ENCODE measurements at regions not wholly inside any gene's neighbourhood (a gene's known extent, or its start where the extent isn't known, plus 50 kb on each side); places are given as distances from the start of the nearest gene placed in this dataset.

DNA sequence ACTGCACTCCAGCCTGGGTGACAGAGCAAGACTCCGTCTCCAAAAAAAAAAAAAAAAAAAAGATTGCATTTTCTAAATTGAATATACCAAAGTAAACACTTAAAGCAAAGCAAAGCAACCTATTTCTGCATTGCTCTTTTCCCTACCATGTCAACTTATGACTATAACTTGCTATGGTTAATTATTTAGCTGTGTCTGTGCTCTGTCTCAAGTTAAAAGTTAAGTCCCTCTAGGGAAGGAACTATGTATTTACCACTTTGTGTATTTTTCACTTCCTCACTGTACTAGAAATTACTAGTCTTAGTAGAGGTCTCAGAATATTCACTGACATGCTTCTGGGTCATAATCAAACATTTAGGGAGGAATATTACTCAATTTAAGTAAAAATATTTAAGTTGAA, 711.7 kb upstream of the SOX9 start:
- Histone ChIP-seq H3K36me3 (ENCODE audit: control insufficient read depth, insufficient read depth, low read length) (no peaks in the 10 kb centered on the region), H3K27ac (ENCODE audit: low read length) (no peak overlapping the region), H3K4me3 (ENCODE audit: low read depth in 2 of 2, low read length in 2 of 2) (no peak overlapping the region), H3K27me3 (ENCODE audit: control insufficient read depth, insufficient read depth, low read length) (no peaks in the 10 kb centered on the region), H3K4me1 (ENCODE audit: control insufficient read depth, insufficient read depth, low read length) (no peaks in the 10 kb centered on the region), H3K9me3 (ENCODE audit: control insufficient read depth, insufficient read depth, low read depth, low read length) (no peaks in the 10 kb centered on the region)
- ChIA-PET CTCF (no interaction called here), POLR2A (no interaction called here)
- intact Hi-C loops (cut with micrococcal nuclease; ENCODE audit: unreplicated experiment): no loop called here
- DNase-seq (ENCODE audit: low read depth, low spot score) (no peak), ATAC-seq (no peak)
- in situ Hi-C loops (cut with HindIII; ENCODE audit: low pct_unique_long_range_greater_than_20kb, low sequenced_read_pairs): no loop called here
- TF ChIP-seq, protein P1, sequence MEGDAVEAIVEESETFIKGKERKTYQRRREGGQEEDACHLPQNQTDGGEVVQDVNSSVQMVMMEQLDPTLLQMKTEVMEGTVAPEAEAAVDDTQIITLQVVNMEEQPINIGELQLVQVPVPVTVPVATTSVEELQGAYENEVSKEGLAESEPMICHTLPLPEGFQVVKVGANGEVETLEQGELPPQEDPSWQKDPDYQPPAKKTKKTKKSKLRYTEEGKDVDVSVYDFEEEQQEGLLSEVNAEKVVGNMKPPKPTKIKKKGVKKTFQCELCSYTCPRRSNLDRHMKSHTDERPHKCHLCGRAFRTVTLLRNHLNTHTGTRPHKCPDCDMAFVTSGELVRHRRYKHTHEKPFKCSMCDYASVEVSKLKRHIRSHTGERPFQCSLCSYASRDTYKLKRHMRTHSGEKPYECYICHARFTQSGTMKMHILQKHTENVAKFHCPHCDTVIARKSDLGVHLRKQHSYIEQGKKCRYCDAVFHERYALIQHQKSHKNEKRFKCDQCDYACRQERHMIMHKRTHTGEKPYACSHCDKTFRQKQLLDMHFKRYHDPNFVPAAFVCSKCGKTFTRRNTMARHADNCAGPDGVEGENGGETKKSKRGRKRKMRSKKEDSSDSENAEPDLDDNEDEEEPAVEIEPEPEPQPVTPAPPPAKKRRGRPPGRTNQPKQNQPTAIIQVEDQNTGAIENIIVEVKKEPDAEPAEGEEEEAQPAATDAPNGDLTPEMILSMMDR (IDR thresholded peaks at IDR 0.05): no peak
- TF ChIP-seq POLR2AphosphoS5 (IDR thresholded peaks at IDR 0.05; ENCODE audit: low read depth, low read length): no peak
- no TSS peak for BruUV-seq (replicated peaks)

DNA sequence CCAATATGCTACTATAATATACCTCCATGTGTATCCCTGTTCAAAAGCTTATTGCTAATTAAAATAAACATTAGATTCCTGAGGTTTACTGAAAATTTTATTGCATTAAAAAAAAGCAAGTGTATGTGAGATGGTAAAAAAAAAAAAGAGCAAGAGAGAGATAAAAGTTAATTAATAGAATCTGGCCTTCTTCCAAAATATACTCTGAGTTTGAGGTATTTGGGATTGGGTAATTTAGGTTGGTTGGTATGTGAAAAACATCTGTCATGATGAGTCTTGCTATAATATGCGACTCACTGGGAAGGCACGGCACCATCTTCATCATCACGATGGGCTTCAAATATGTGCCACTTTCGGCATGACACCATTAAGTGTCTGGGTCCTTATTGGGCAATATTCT, 711.1 kb upstream of the SOX9 start:
- Histone ChIP-seq H3K27me3 (ENCODE audit: control insufficient read depth, insufficient read depth, low read length) (no peaks in the 10 kb centered on the region), H3K36me3 (ENCODE audit: control insufficient read depth, insufficient read depth, low read length) (no peaks in the 10 kb centered on the region), H3K27ac (ENCODE audit: low read length) (no peak overlapping the region), H3K9me3 (ENCODE audit: control insufficient read depth, insufficient read depth, low read depth, low read length) (no peaks in the 10 kb centered on the region), H3K4me3 (ENCODE audit: low read depth in 2 of 2, low read length in 2 of 2) (no peak overlapping the region), H3K4me1 (ENCODE audit: control insufficient read depth, insufficient read depth, low read length) (no peaks in the 10 kb centered on the region)
- in situ Hi-C loops (cut with HindIII; ENCODE audit: low pct_unique_long_range_greater_than_20kb, low sequenced_read_pairs): no loop called here
- intact Hi-C loops (cut with micrococcal nuclease; ENCODE audit: unreplicated experiment): no loop called here
- ATAC-seq: no peak
- no TSS peak for BruUV-seq (replicated peaks)
- POLR2A ChIA-PET: no interaction called here
- DNase-seq (ENCODE audit: low read depth, low spot score): no peak
- TF ChIP-seq, protein P2, sequence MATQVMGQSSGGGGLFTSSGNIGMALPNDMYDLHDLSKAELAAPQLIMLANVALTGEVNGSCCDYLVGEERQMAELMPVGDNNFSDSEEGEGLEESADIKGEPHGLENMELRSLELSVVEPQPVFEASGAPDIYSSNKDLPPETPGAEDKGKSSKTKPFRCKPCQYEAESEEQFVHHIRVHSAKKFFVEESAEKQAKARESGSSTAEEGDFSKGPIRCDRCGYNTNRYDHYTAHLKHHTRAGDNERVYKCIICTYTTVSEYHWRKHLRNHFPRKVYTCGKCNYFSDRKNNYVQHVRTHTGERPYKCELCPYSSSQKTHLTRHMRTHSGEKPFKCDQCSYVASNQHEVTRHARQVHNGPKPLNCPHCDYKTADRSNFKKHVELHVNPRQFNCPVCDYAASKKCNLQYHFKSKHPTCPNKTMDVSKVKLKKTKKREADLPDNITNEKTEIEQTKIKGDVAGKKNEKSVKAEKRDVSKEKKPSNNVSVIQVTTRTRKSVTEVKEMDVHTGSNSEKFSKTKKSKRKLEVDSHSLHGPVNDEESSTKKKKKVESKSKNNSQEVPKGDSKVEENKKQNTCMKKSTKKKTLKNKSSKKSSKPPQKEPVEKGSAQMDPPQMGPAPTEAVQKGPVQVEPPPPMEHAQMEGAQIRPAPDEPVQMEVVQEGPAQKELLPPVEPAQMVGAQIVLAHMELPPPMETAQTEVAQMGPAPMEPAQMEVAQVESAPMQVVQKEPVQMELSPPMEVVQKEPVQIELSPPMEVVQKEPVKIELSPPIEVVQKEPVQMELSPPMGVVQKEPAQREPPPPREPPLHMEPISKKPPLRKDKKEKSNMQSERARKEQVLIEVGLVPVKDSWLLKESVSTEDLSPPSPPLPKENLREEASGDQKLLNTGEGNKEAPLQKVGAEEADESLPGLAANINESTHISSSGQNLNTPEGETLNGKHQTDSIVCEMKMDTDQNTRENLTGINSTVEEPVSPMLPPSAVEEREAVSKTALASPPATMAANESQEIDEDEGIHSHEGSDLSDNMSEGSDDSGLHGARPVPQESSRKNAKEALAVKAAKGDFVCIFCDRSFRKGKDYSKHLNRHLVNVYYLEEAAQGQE (IDR thresholded peaks at IDR 0.05; ENCODE audit: insufficient read depth in 1 of 2, low read depth in 2 of 2, low read length in 1 of 2): no peak
- TF ChIP-seq, protein P1 (IDR thresholded peaks at IDR 0.05): no peak
- TF ChIP-seq TCF7L2 (IDR thresholded peaks at IDR 0.05; ENCODE audit: low read depth, low read length) (no peak), POLR2AphosphoS5 (IDR thresholded peaks at IDR 0.05; ENCODE audit: low read depth, low read length) (no peak), SIN3A (IDR thresholded peaks at IDR 0.05; ENCODE audit: borderline replicate concordance, insufficient read depth, low read depth, low read length) (no peak)
- CTCF ChIA-PET: no interaction called here

All from Panc1 (cell line).